DLD1 (cell line): ENCODE measurements at regions not wholly inside any gene's neighbourhood (a gene's known extent, or its start where the extent isn't known, plus 50 kb on each side); places are given as distances from the start of the nearest gene placed in this dataset.

Experiments used
- in situ Hi-C: cut with HindIII; loops from 2 replicates; pipeline ENCODE4 v1.10.0; 2017; ENCODE audit warnings: low sequenced_read_pairs

- in situ Hi-C loops = no loop called here
Observed at GRCh38 chr13:102940143-102940542, 94.3 kb downstream of the ERCC5 start.

DNA sequence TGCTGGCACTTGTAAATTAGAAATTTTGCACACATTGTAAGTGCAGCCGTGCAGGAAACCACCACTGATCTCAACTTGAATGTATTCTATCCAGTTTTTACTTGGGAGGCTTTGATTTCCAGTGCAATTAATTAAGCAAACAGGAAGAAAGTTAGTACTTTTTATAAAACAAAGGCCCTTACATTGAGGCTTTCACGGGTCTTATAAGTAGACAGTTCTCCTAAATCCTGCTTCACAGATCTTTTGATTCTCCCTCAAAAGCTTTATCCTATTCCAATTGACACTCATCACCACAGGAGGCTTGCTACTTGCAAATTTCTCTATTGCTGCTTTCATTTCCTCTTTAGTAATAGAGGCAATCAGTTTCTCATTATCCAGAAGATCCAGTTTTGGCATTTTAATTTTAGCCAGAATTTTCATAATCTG lies 90.1 kb downstream of the ERCC5 start:
- in situ Hi-C loops = no loop called here

GRCh38 chr13:102933523-102933922 lies 87.7 kb downstream of the ERCC5 start:
- in situ Hi-C loops = no loop called here

DNA sequence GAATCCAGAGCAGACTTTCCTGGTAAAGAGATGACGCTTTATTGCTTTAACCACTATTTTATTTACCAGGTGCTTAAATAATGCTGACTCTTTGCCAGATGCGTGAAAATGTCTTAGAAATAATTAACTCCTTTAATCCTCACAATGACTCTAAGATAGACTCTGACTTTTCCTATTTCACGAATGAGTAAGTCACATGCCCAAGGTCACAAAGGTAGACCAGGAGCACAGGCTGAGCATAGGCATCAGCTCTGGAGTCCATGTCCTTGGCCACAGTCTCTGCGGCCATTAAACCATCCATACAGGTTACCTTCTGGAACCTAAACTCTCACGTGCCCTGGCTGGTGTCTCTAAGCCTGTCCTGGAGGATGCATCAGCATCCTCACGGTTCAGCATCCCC lies 87.3 kb downstream of the ERCC5 start:
- in situ Hi-C loops = no loop called here

DNA sequence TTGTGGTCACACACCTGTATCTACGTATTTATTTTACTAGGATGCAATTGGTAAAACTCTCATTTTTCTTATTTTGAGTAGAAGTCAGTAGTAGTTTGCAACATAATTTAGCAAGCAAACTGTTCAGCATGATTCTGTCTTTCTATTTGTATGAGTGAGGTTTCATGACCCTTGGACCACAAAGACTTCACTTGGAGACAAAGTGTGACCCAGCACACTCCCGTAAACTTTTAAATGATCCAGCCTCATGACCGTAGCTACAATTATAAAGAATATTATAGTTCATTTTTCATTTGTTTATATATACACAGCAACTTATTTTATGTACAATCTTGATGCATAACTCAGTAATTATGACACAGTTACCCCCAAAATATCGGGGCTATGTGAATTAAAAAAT lies 86.5 kb downstream of the ERCC5 start:
- in situ Hi-C loops = no loop called here

DNA sequence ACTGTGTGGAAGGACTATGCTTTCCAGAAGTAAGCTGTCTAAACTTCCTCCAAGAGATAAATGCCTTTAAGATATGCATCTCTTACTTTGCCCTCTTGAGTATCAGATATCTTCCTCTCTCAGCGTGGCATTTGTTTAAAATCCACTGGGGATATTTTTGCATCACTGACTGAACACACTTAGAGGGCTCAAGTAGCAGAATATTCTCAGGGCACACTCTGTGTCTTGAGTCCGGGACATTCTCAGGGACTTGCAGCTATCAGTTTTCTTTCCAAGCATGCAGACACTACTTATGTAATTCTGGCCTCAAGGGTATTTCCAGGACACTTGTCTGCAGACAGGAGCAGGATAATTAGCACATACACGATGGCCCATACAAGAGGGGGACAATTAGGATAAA lies 84.7 kb downstream of the ERCC5 start:
- in situ Hi-C loops = no loop called here

DNA sequence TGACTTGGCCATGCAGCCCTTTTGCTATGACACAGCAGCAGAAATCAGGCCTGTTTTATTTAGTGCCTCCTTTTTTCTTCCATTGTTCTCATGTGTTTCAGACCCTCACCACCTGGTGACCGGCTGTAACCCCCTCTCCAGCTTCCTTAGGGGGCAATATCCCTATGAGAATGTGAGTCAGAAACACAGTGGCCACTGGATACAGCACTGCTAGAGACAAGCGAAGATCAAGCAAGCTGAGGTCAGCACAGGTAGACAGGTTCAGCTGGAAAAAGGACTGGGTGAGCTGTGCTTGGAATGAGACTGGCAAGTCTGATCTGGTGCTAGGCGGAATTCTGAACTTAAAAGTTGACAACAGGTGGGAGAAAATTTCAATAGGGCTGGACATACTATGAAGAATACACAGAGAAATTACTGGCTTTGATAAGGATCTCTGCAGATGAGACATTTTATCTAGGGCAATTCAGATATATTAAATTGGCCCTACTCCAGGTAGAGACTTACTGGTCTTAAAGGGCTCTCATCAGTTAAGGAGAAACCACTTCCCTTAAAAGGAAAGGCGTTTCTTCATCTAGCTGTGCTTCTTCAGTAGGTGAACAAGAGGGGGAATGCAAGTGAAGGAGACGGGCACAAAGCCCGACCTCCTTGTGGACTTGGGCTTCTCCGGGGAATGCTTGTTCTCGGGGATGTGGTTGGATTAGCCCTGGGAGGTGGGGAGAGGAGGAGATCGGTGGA lies 83.3 kb downstream of the ERCC5 start:
- in situ Hi-C loops = loop anchor here (5.0 kb wide), 1 partner anchor 43 kb away; no protein-coding TSS in a partner anchor
